GM13977 (cell line): ENCODE measurements at regions not wholly inside any gene's neighbourhood (a gene's known extent, or its start where the extent isn't known, plus 50 kb on each side); places are given as distances from the start of the nearest gene placed in this dataset.

ENCODE experiments used
- DNase-seq: peaks from one replicate; pipeline ENCODE4 v3.0.0; 2012; ENCODE audit warnings: low spot score
- in situ Hi-C: fragments of 300-500 bp; cut with MboI; formaldehyde crosslinking; loops from one replicate; pipeline ENCODE4 v1.12.0; 2022; ENCODE audit warnings: low sequenced_read_pairs, low pct_unique_long_range_greater_than_20kb, mixed read lengths, inconsistent platforms; ENCODE audit not compliant: unreplicated experiment
- TF ChIP-seq, protein P1 (sequence below): IDR thresholded peaks from 2 replicates; pipeline ENCODE4 v1.5.1; 2012; ENCODE audit warnings: mild to moderate bottlenecking, control low read depth; ENCODE audit not compliant: insufficient read depth; ENCODE audit errors: extremely low read depth, missing control alignments

GRCh38 chr9:87135074-87135473 is 187.8 kb upstream of the GAS1 start:
- TF ChIP-seq, protein P1, sequence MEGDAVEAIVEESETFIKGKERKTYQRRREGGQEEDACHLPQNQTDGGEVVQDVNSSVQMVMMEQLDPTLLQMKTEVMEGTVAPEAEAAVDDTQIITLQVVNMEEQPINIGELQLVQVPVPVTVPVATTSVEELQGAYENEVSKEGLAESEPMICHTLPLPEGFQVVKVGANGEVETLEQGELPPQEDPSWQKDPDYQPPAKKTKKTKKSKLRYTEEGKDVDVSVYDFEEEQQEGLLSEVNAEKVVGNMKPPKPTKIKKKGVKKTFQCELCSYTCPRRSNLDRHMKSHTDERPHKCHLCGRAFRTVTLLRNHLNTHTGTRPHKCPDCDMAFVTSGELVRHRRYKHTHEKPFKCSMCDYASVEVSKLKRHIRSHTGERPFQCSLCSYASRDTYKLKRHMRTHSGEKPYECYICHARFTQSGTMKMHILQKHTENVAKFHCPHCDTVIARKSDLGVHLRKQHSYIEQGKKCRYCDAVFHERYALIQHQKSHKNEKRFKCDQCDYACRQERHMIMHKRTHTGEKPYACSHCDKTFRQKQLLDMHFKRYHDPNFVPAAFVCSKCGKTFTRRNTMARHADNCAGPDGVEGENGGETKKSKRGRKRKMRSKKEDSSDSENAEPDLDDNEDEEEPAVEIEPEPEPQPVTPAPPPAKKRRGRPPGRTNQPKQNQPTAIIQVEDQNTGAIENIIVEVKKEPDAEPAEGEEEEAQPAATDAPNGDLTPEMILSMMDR: no peak
- no peak for DNase-seq
- in situ Hi-C loops: no loop called here

DNA sequence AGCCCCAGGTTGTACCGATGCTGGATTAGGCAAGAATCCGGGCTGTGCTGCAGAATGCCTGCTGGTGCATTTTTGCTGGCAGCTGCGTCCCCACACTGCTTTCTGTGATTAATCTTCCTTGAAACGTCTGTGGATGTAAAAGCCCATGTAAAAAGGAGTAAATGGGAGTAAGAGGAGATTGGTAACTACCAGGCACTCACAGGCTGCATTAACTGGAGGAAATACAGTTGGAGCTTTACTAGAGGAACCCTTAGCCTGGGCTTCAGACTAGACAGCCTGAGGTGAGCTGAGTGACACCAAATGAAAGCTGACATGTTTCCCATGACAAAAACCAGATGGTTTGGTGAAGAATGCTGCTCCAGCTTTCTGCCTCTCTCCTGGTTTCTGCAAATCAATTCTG is 190.4 kb upstream of the GAS1 start:
- no peak for DNase-seq
- TF ChIP-seq, protein P1: no peak
- in situ Hi-C loops: no loop called here

DNA sequence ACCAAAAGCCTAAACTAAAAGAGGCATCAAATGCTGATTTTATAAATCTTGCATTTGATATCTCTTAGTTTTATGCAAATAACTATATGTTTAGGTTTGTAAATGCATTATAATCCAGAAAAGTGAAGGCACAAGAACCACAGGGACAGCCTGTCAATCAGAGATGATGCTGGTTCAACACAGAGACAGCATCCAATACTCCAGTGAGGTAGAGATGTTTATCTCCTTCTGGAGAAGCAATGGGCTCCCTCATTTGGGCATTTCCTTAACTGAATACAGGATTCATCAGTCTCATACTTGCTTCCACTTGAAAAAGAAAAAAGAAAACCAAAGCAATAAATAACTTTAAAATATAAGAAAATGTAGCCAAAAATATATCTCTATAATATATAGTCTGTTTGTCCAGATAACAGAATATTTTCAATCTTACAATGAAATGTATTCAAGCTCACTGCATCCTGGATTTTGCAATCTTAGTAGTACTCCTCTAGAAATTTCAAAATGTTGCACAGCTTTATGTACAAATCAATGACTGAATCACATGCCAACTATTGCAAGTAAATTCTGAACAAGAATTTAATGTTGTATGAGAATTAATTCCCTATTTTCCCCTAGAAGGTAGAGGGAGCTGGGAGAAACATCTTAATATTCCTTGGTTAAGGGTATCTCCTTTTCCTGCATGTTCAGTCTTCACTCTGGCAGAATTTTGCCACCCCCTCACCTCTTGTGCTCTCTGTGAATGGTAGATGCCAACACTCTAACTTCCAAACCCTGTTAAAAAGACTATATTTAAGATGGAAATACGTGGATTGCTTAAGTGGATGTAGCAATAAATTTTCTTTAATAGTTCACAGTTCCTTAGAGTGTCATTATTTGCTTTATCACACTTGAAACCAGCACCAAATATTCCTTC is 191.1 kb upstream of the GAS1 start:
- TF ChIP-seq, protein P1: no peak
- in situ Hi-C loops: no loop called here

GRCh38 chr9:87139099-87139730 is 191.9 kb upstream of the GAS1 start:
- no peak for DNase-seq
- in situ Hi-C loops: no loop called here
- TF ChIP-seq, protein P1: no peak

More for the DNA sequence above, 191.1 kb upstream of the GAS1 start:
- DNase-seq: no peak

- in situ Hi-C loops: no loop called here
- TF ChIP-seq, protein P1: no peak
- DNase-seq: no peak
These were observed 192.8 kb upstream of the GAS1 start for GRCh38 chr9:87140142-87140541.

DNA sequence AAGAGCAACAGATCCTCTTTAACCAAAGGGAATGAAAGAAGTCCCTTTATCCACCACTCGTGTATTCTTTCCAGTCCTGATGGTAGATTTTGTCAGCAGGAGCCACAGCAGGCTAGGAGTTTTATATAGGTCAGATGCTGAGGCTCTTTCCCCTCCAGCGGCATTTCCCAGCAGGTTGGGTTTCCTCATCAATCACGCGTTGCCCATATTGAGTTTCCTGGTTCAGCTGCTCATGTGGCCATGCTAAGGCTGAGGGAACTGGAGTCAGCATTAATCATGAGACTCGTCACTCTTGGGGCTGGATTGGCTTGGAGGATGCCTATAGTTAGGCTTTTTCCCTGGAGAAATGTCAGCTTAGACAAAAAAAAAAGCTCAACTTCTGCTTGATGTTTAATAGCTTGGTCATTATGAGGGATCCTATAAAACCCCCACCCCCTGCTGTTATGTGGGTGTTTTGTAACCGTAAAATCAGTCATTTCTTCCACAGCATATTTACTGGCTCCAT is 193.4 kb upstream of the GAS1 start:
- in situ Hi-C loops: no loop called here
- DNase-seq: no peak
- TF ChIP-seq, protein P1: no peak
